ENCODE measurements at regions not wholly inside any gene's neighbourhood (a gene's known extent, or its start where the extent isn't known, plus 50 kb on each side); places are given as distances from the start of the nearest gene placed in this dataset.

GRCh38 chr1:106659490-106660244, 396.8 kb upstream of the PRMT6 start:
- WGBS (ENCODE audit: low lambda C conversion rate) = 0% methylated on average over 4 of the region's 6 CpGs
- Histone ChIP-seq H3K27ac (ENCODE audit: extremely low read length, insufficient read depth, low read length) (no peak overlapping the region), H2AFZ (ENCODE audit: low read length) (no peak overlapping the region), H3K9me3 (ENCODE audit: low read length) (peaks cover 95% of the 10 kb centered on the region), H3K4me2 (ENCODE audit: low read depth, low read length) (no peak overlapping the region), H4K20me1 (ENCODE audit: insufficient read depth, low read length) (no peaks in the 10 kb centered on the region), H3K79me2 (ENCODE audit: insufficient read depth, low read length) (no peaks in the 10 kb centered on the region), H3K27me3 (ENCODE audit: control insufficient read depth in 1 of 2, insufficient read depth in 2 of 2, low read length in 2 of 2) (no peaks in the 10 kb centered on the region), H3K4me1 (ENCODE audit: insufficient read depth, low read length) (no peaks in the 10 kb centered on the region), H3K36me3 (replicated peaks in 1 of 2; ENCODE audit: control insufficient read depth in 1 of 2, insufficient read depth in 2 of 2, low read length in 2 of 2) (no peaks in the 10 kb centered on the region), H3K9ac (ENCODE audit: insufficient read depth, low read depth, low read length) (no peak overlapping the region), H3K4me3 (replicated peaks in 1 of 3; ENCODE audit: insufficient read depth in 1 of 3, low read depth in 2 of 3, low read length in 3 of 3) (no peak overlapping the region)
- CTCF ChIA-PET (ENCODE audit: low intra/inter-chr PET ratio, low total read pairs) = no interaction called here
- no TSS peak for BruUV-seq (replicated peaks)
- POLR2A ChIA-PET = no interaction called here
- in situ Hi-C loops (cut with HindIII; ENCODE audit: extremely low pct_ligation_motif_present, low pct_unique_long_range_greater_than_20kb) (no loop called here), intact Hi-C loops (cut with micrococcal nuclease; ENCODE audit: unreplicated experiment) (no loop called here)
- ATAC-seq = no peak
- no peak for DNase-seq (ENCODE audit: low spot score)
- no peak for TF ChIP-seq ZNF501 (CRISPR knock-in tag; IDR thresholded peaks at IDR 0.05)
- peak; percentile 59 for TF ChIP-seq MAFF (IDR thresholded peaks at IDR 0.05; ENCODE audit: low read depth, low read length)
- TF ChIP-seq MAFK (conservative IDR thresholded peaks at IDR 0.05 in 1 of 2, IDR thresholded peaks at IDR 0.05 in 1 of 2; ENCODE audit: low read length in 2 of 2) = peak; percentile 63 to 74
- TF ChIP-seq KLF12 (CRISPR knock-in tag; IDR thresholded peaks at IDR 0.05; ENCODE audit: borderline replicate concordance) = no peak
- FAIRE-seq = no peak

GRCh38 chr1:106675558-106675957, 380.9 kb upstream of the PRMT6 start:
- no peak for FAIRE-seq
- CTCF ChIA-PET (ENCODE audit: low intra/inter-chr PET ratio, low total read pairs) = no interaction called here
- Histone ChIP-seq H3K4me2 (ENCODE audit: low read depth, low read length) (no peak overlapping the region), H3K27me3 (ENCODE audit: control insufficient read depth in 1 of 2, insufficient read depth in 2 of 2, low read length in 2 of 2) (no peaks in the 10 kb centered on the region), H3K36me3 (replicated peaks in 1 of 2; ENCODE audit: control insufficient read depth in 1 of 2, insufficient read depth in 2 of 2, low read length in 2 of 2) (no peaks in the 10 kb centered on the region), H4K20me1 (ENCODE audit: insufficient read depth, low read length) (no peaks in the 10 kb centered on the region), H3K4me1 (ENCODE audit: insufficient read depth, low read length) (no peaks in the 10 kb centered on the region), H3K79me2 (ENCODE audit: insufficient read depth, low read length) (no peaks in the 10 kb centered on the region), H2AFZ (ENCODE audit: low read length) (no peak overlapping the region), H3K4me3 (replicated peaks in 1 of 3; ENCODE audit: insufficient read depth in 1 of 3, low read depth in 2 of 3, low read length in 3 of 3) (no peak overlapping the region), H3K9me3 (ENCODE audit: low read length) (peaks cover 62% of the 10 kb centered on the region), H3K9ac (ENCODE audit: insufficient read depth, low read depth, low read length) (no peak overlapping the region), H3K27ac (ENCODE audit: extremely low read length, insufficient read depth, low read length) (no peak overlapping the region)
- BruUV-seq (replicated peaks) = no TSS peak
- 6% methylated on average over 1 of the region's 1 CpG for WGBS (ENCODE audit: low lambda C conversion rate)
- ATAC-seq = no peak
- intact Hi-C loops (cut with micrococcal nuclease; ENCODE audit: unreplicated experiment) = no loop called here
- DNase-seq (ENCODE audit: low spot score) = no peak
- POLR2A ChIA-PET = no interaction called here
- in situ Hi-C loops (cut with HindIII; ENCODE audit: extremely low pct_ligation_motif_present, low pct_unique_long_range_greater_than_20kb) = no loop called here
- no peak for TF ChIP-seq ZKSCAN8 (CRISPR knock-in tag; IDR thresholded peaks at IDR 0.05; ENCODE audit: borderline replicate concordance)
- TF ChIP-seq RERE (CRISPR knock-in tag; IDR thresholded peaks at IDR 0.05; ENCODE audit: low read depth) = no peak
- TF ChIP-seq PHF21A (CRISPR knock-in tag; IDR thresholded peaks at IDR 0.05) = no peak
- no peak for TF ChIP-seq SKI (IDR thresholded peaks at IDR 0.05; ENCODE audit: partially characterized antibody)
- TF ChIP-seq ZNF432 (CRISPR knock-in tag; IDR thresholded peaks at IDR 0.05; ENCODE audit: borderline replicate concordance) = no peak
- no peak for TF ChIP-seq DPF2 (CRISPR knock-in tag; IDR thresholded peaks at IDR 0.05; ENCODE audit: borderline replicate concordance, low read depth)
- TF ChIP-seq, protein P1, sequence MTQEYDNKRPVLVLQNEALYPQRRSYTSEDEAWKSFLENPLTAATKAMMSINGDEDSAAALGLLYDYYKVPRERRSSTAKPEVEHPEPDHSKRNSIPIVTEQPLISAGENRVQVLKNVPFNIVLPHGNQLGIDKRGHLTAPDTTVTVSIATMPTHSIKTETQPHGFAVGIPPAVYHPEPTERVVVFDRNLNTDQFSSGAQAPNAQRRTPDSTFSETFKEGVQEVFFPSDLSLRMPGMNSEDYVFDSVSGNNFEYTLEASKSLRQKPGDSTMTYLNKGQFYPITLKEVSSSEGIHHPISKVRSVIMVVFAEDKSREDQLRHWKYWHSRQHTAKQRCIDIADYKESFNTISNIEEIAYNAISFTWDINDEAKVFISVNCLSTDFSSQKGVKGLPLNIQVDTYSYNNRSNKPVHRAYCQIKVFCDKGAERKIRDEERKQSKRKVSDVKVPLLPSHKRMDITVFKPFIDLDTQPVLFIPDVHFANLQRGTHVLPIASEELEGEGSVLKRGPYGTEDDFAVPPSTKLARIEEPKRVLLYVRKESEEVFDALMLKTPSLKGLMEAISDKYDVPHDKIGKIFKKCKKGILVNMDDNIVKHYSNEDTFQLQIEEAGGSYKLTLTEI (CRISPR knock-in tag; conservative IDR thresholded peaks at IDR 0.05) = no peak
- no peak for TF ChIP-seq CENPX (CRISPR knock-in tag; IDR thresholded peaks at IDR 0.05)
